SW 1271 (cell line): ENCODE measurements at regions not wholly inside any gene's neighbourhood (a gene's known extent, or its start where the extent isn't known, plus 50 kb on each side); places are given as distances from the start of the nearest gene placed in this dataset.

Experiments used
- DNase-seq, 2 experiments: peaks; one replicate each; lab custom pipeline; 2025; lab: John Stamatoyannopoulos, UW

GRCh38 chr10:118501171-118501570, 94.3 kb downstream of the PRLHR start:
- DNase-seq = no peak

GRCh38 chr10:118500477-118501104, 94.9 kb downstream of the PRLHR start:
- no peak for DNase-seq

- no peak for DNase-seq
These were observed 96.3 kb downstream of the PRLHR start for GRCh38 chr10:118499186-118499585.

GRCh38 chr10:118498623-118499022, 96.8 kb downstream of the PRLHR start:
- no peak for DNase-seq

GRCh38 chr10:118497227-118497626, 98.2 kb downstream of the PRLHR start:
- no peak for DNase-seq

- no peak for DNase-seq
These were observed 98.9 kb downstream of the PRLHR start for GRCh38 chr10:118496525-118496924.

GRCh38 chr10:118495499-118495898, 99.9 kb downstream of the PRLHR start:
- no peak for DNase-seq

GRCh38 chr10:118491055-118491454, 104.4 kb downstream of the PRLHR start:
- no peak for DNase-seq

GRCh38 chr10:118488710-118489497, 106.5 kb downstream of the PRLHR start:
- no peak for DNase-seq

GRCh38 chr10:118485641-118486040, 109.8 kb downstream of the PRLHR start:
- no peak for DNase-seq

GRCh38 chr10:118484152-118484871, 111.1 kb downstream of the PRLHR start:
- DNase-seq = no peak

- DNase-seq = no peak
These were observed 112.0 kb downstream of the PRLHR start for GRCh38 chr10:118483496-118483895.

- DNase-seq = no peak
These were observed 112.8 kb downstream of the PRLHR start for GRCh38 chr10:118482393-118483331.

GRCh38 chr10:118481871-118482270, 113.6 kb downstream of the PRLHR start:
- no peak for DNase-seq

- DNase-seq = no peak
These were observed 120.2 kb downstream of the PRLHR start for GRCh38 chr10:118475214-118475613.

GRCh38 chr10:118474111-118474510, 121.3 kb downstream of the PRLHR start:
- no peak for DNase-seq

GRCh38 chr10:118473305-118473960, 122.0 kb downstream of the PRLHR start:
- no peak for DNase-seq

- no peak for DNase-seq
These were observed 122.8 kb downstream of the PRLHR start for GRCh38 chr10:118472415-118473304.

- DNase-seq = no peak
These were observed 123.6 kb downstream of the PRLHR start for GRCh38 chr10:118471863-118472262.

GRCh38 chr10:118470470-118470869, 125.0 kb downstream of the PRLHR start:
- DNase-seq = no peak
